Smooth muscle cell (in vitro differentiated cells): ENCODE measurements at regions not wholly inside any gene's neighbourhood (a gene's known extent, or its start where the extent isn't known, plus 50 kb on each side); places are given as distances from the start of the nearest gene placed in this dataset.
A peak's percentile ranks its signal among the peaks of the same experiment; 100 is the strongest.

Experiments
- DNase-seq: peaks from one replicate; lab custom pipeline; 2025; ENCODE audit not compliant: unreplicated experiment; lab: John Stamatoyannopoulos, UW
- H2AFZ ChIP-seq: fragments of 200-600 bp; sonication (generic); 2 replicates; pipeline ENCODE4 v1.6.0; 2016; ENCODE audit warnings: antibody characterized with exemption, low read depth, mild to moderate bottlenecking
- H3F3A ChIP-seq: fragments of 200-600 bp; sonication (generic); 2 replicates; pipeline ENCODE4 v1.6.0; 2017; ENCODE audit warnings: antibody characterized with exemption, low read depth
- H3K27ac ChIP-seq: fragments of 200-600 bp; sonication (generic); 2 replicates; pipeline ENCODE4 v1.5.1; 2016; ENCODE audit warnings: low read depth, mild to moderate bottlenecking
- H3K27me3 ChIP-seq: fragments of 200-600 bp; sonication (generic); 2 replicates; pipeline ENCODE4 v1.6.1; 2016; ENCODE audit warnings: low read depth, mild to moderate bottlenecking
- H3K36me3 ChIP-seq: fragments of 200-600 bp; sonication (generic); 2 replicates; pipeline ENCODE4 v1.5.1; 2016; ENCODE audit warnings: low read depth
- H3K4me1 ChIP-seq: fragments of 200-600 bp; sonication (generic); 2 replicates; pipeline ENCODE4 v1.5.1; 2016; ENCODE audit warnings: low read depth
- H3K4me2 ChIP-seq: fragments of 200-600 bp; sonication (generic); 2 replicates; pipeline ENCODE4 v1.6.0; 2016; ENCODE audit warnings: mild to moderate bottlenecking
- H3K4me3 ChIP-seq: fragments of 200-600 bp; sonication (generic); 2 replicates; pipeline ENCODE4 v1.5.1; 2016; ENCODE audit warnings: mild to moderate bottlenecking
- H3K79me2 ChIP-seq: fragments of 200-600 bp; sonication (generic); 2 replicates; pipeline ENCODE4 v1.6.0; 2016; ENCODE audit warnings: low read depth, mild to moderate bottlenecking
- H3K9ac ChIP-seq: fragments of 200-600 bp; sonication (generic); 2 replicates; pipeline ENCODE4 v1.6.0; 2016; ENCODE audit warnings: low read depth
- H3K9me3 ChIP-seq: fragments of 200-600 bp; sonication (generic); replicated peaks from 2 replicates; pipeline ENCODE4 v1.5.1; 2016; ENCODE audit warnings: low read depth
- H4K20me1 ChIP-seq: fragments of 200-600 bp; sonication (generic); 2 replicates; pipeline ENCODE4 v1.6.0; 2016; ENCODE audit warnings: low read depth
- CTCF ChIP-seq: fragments of 200-600 bp; sonication (generic); IDR thresholded peaks from 2 replicates; pipeline ENCODE4 v1.5.1; 2017; ENCODE audit warnings: borderline replicate concordance, mild to moderate bottlenecking, antibody characterized with exemption; ENCODE audit not compliant: insufficient read depth, poor library complexity, severe bottlenecking
- WGBS: methylation state at CpG from one replicate; pipeline ENCODE4 v1.1.7; 2016; ENCODE audit warnings: low lambda C conversion rate; 5-methylcytosine and 5-hydroxymethylcytosine counted together

GRCh38 chr6:113149511-113149910 is 707.6 kb upstream of the MARCKS start:
- WGBS: 89% methylated on average over 1 of the region's 1 CpG
- H3K4me3 ChIP-seq: no peak overlapping the region
- peaks cover 15% of the 10 kb centered on the region for H3F3A ChIP-seq
- no peak for TF ChIP-seq CTCF
- H3K9ac ChIP-seq: no peak overlapping the region
- H3K27me3 ChIP-seq: no peaks in the 10 kb centered on the region
- no peaks in the 10 kb centered on the region for H4K20me1 ChIP-seq
- H3K4me2 ChIP-seq: no peak overlapping the region
- peak overlapping the region; percentile 39 for H3K27ac ChIP-seq
- no peaks in the 10 kb centered on the region for H3K36me3 ChIP-seq
- no peaks in the 10 kb centered on the region for H3K9me3 ChIP-seq
- H2AFZ ChIP-seq: no peak overlapping the region
- peaks cover 9% of the 10 kb centered on the region for H3K4me1 ChIP-seq
- H3K79me2 ChIP-seq: no peaks in the 10 kb centered on the region
- no peak for DNase-seq

- 84% methylated on average over 5 of the region's 5 CpGs for WGBS
These were observed 696.7 kb upstream of the MARCKS start for GRCh38 chr6:113160306-113161017.

GRCh38 chr6:113161018-113161315 is 696.2 kb upstream of the MARCKS start:
- 87% methylated on average over 1 of the region's 1 CpG for WGBS
- Histone ChIP-seq H4K20me1 (no peaks in the 10 kb centered on the region), H2AFZ (peak overlapping the region; percentile 55), H3K27ac (no peak overlapping the region), H3K4me1 (no peaks in the 10 kb centered on the region), H3K9me3 (no peaks in the 10 kb centered on the region), H3K27me3 (no peaks in the 10 kb centered on the region), H3F3A (no peaks in the 10 kb centered on the region), H3K4me2 (no peak overlapping the region), H3K9ac (no peak overlapping the region), H3K36me3 (no peaks in the 10 kb centered on the region), H3K4me3 (no peak overlapping the region), H3K79me2 (no peaks in the 10 kb centered on the region)
- no peak for DNase-seq
- no peak for TF ChIP-seq CTCF

More at GRCh38 chr6:113160306-113161017, 696.7 kb upstream of the MARCKS start:
- Histone ChIP-seq H3K9me3 (no peaks in the 10 kb centered on the region), H3K36me3 (no peaks in the 10 kb centered on the region), H3K4me1 (no peaks in the 10 kb centered on the region), H4K20me1 (no peaks in the 10 kb centered on the region), H3K9ac (no peak overlapping the region), H3K4me3 (no peak overlapping the region), H2AFZ (peak overlapping the region; percentile 55), H3K79me2 (no peaks in the 10 kb centered on the region), H3K4me2 (no peak overlapping the region), H3K27me3 (no peaks in the 10 kb centered on the region), H3F3A (no peaks in the 10 kb centered on the region), H3K27ac (no peak overlapping the region)
- DNase-seq: no peak
- TF ChIP-seq CTCF: no peak

- Histone ChIP-seq H3K9ac (no peak overlapping the region), H3K27me3 (no peaks in the 10 kb centered on the region), H2AFZ (no peak overlapping the region), H3K4me2 (no peak overlapping the region), H3F3A (no peaks in the 10 kb centered on the region), H3K4me3 (no peak overlapping the region), H3K27ac (no peak overlapping the region), H4K20me1 (no peaks in the 10 kb centered on the region), H3K79me2 (no peaks in the 10 kb centered on the region), H3K36me3 (no peaks in the 10 kb centered on the region), H3K9me3 (no peaks in the 10 kb centered on the region), H3K4me1 (no peaks in the 10 kb centered on the region)
- TF ChIP-seq CTCF: no peak
- WGBS: 94% methylated on average over 1 of the region's 1 CpG
- no peak for DNase-seq
These were observed 694.4 kb upstream of the MARCKS start for GRCh38 chr6:113162739-113163138.
